ENCODE measurements at regions not wholly inside any gene's neighbourhood (a gene's known extent, or its start where the extent isn't known, plus 50 kb on each side); places are given as distances from the start of the nearest gene placed in this dataset.

- TF ChIP-seq CTCF (conservative IDR thresholded peaks at IDR 0.05; ENCODE audit: low read depth, low read length): no peak
- no peak for TF ChIP-seq EZH2 (IDR thresholded peaks at IDR 0.05; ENCODE audit: borderline replicate concordance, low read depth, low read length, poor library complexity, severe bottlenecking)
These were observed 336.3 kb downstream of the MED10 start for GRCh38 chr5:6041977-6042550.
